Heart left ventricle (tissue), 16 donors: ENCODE measurements at regions not wholly inside any gene's neighbourhood (a gene's known extent, or its start where the extent isn't known, plus 50 kb on each side); places are given as distances from the start of the nearest gene placed in this dataset.

Experiments used
- ATAC-seq, 4 donors: fragments of 200-7000 bp; cut with Tn5 transposase; one replicate each; pipeline ENCODE4 v1.9.1; 2020 to 2022; ENCODE audit warnings: moderate library complexity in 4 of 4, mild to moderate bottlenecking in 3 of 4, moderate number of reproducible peaks in 1 of 4
- DNase-seq, 5 donors: peaks; one replicate each; pipeline ENCODE4 v3.0.0-alpha.2; 2020
- H3K27ac ChIP-seq, 12 donors: fragments of 200-600 bp; sonication (generic) in 4 of 12; one replicate each; pipeline versions ENCODE4 v1.5.0 to v1.8.0; 2016 to 2022; ENCODE audit warnings: mild to moderate bottlenecking in 2 of 12
- H3K27me3 ChIP-seq, 9 donors: fragments of 200-600 bp; sonication (generic) in 2 of 9; one replicate each; pipeline versions ENCODE4 v1.5.1 to v1.8.0; 2016 to 2022; ENCODE audit warnings: mild to moderate bottlenecking in 3 of 9
- H3K36me3 ChIP-seq, 9 donors: fragments of 200-600 bp; sonication (generic) in 2 of 9; one replicate each; pipeline versions ENCODE4 v1.5.0 to v1.8.0; 2018 to 2022; ENCODE audit warnings: mild to moderate bottlenecking in 2 of 9
- H3K4me1 ChIP-seq, 12 donors: fragments of 200-600 bp; sonication (generic) in 4 of 12; one replicate each; pipeline versions ENCODE4 v1.5.0 to v1.8.0; 2016 to 2022; ENCODE audit warnings: mild to moderate bottlenecking in 3 of 12
- H3K4me3 ChIP-seq, 12 donors: fragments of 200-600 bp; sonication (generic) in 4 of 12; one replicate each; pipeline versions ENCODE4 v1.5.0 to v1.8.0; 2017 to 2022; ENCODE audit warnings: mild to moderate bottlenecking in 9 of 12, moderate library complexity in 4 of 12
- H3K9me3 ChIP-seq, 12 donors: fragments of 200-600 bp; sonication (generic) in 4 of 12; one replicate each; pipeline versions ENCODE4 v1.5.0 to v1.8.0; 2016 to 2022; ENCODE audit warnings: mild to moderate bottlenecking in 1 of 12
- CTCF ChIP-seq, 12 donors: fragments of 200-600 bp; sonication (generic) in 4 of 12; IDR thresholded peaks; one replicate each; pipeline versions ENCODE4 v1.5.0 to v1.8.0; 2018 to 2022; ENCODE audit warnings: antibody characterized with exemption in 12 of 12, mild to moderate bottlenecking in 5 of 12
- POLR2A ChIP-seq, 2 donors: fragments of 450-650 bp; IDR thresholded peaks; one replicate each; pipeline ENCODE4 v1.6.1; 2017; ENCODE audit warnings: antibody characterized with exemption in 2 of 2, mild to moderate bottlenecking in 2 of 2, moderate library complexity in 2 of 2
- WGBS, 4 donors: extraction: QIAGEN DNeasy Blood & Tissue Kit in 2 of 4; methylation state at CpG; one replicate each; pipeline versions ENCODE4 v1.1.5 to v1.1.7; 2013 to 2018; 5-methylcytosine and 5-hydroxymethylcytosine counted together
- intact Hi-C, 10 donors: fragments of 100-400 bp; cut with DNase I; formaldehyde crosslinking; loops; one replicate each; pipeline versions ENCODE4 v1.11.1 to v1.14.2; 2022
- donor health status: ischemic (EF 13 %, LVEDD 7.1; RV severe dilation, severe dysfunction).
- donor health status: healthy with polysubstance abuse.
- donor health status: DM: no; HTN: yes; CAD: no.
- donor health status: DM: no; HTN: no; CAD: no.
- donor health status: ischemic (EF 25% LVEDD 6.9; RV normal size, moderate dysfunction).
- donor health status: ischemic (EF 25% LVEDD 5.7; RV mildly dilated, moderate dysfunction).
- donor health status: healthy.
- donor health status: DM: yes; HTN: yes; CAD: no.
- donor health status: ischemic (EF 35%, LVEDD 5.7; RV mildly dilated, moderate dysfunction).
- donor health status: nonischemic (EF 11% LVEDD 7.7; RV severe dilation, severe dysfunction).
- donor health status: DM: yes; HTN: yes; CAD: no.
- donor health status: PGD.
- donor health status: ischemic (EF 29% LVEDD 5.4; RV normal size, mild dysfunction).
- donor health status: nonischemic (EF 23%, LVEDD 6.1; RV moderate dilation, normal function).

GRCh38 chr1:34656731-34657130 is 98.1 kb upstream of the GJB5 start:
- 58 to 68% (median 64%) methylated on average over 8 of the region's 8 CpGs for WGBS, 4 donors

GRCh38 chr1:34657266-34657665 is 97.6 kb upstream of the GJB5 start:
- Histone ChIP-seq H3K4me1 (no peaks in the 10 kb centered on the region), H3K9me3 (no peaks in the 10 kb centered on the region), H3K36me3 (no peaks in the 10 kb centered on the region), H3K4me3 (no peak overlapping the region), H3K27me3 (peaks cover 0 to 21% (median 0%) of the 10 kb centered on the region in 9 donors), H3K27ac (no peak overlapping the region)
- ATAC-seq (no peak), DNase-seq (no peak)
- intact Hi-C loops: no loop called here
- TF ChIP-seq CTCF (IDR thresholded peaks at IDR 0.05) (no peak), POLR2A (IDR thresholded peaks at IDR 0.05) (no peak)

More at GRCh38 chr1:34656731-34657130, 98.1 kb upstream of the GJB5 start:
- Histone ChIP-seq H3K9me3 (no peaks in the 10 kb centered on the region), H3K27me3 (peaks cover 0 to 24% (median 1%) of the 10 kb centered on the region in 9 donors), H3K4me1 (no peaks in the 10 kb centered on the region), H3K36me3 (no peaks in the 10 kb centered on the region), H3K4me3 (no peak overlapping the region), H3K27ac (no peak overlapping the region)
- ATAC-seq (no peak), DNase-seq (no peak)
- TF ChIP-seq CTCF (IDR thresholded peaks at IDR 0.05) (no peak), POLR2A (IDR thresholded peaks at IDR 0.05) (no peak)
- intact Hi-C loops: no loop called here

GRCh38 chr1:34657849-34658248 is 97.0 kb upstream of the GJB5 start:
- WGBS, 4 donors: 79 to 95% (median 91%) methylated on average over 2 of the region's 2 CpGs
- Histone ChIP-seq H3K27ac (no peak overlapping the region), H3K4me1 (peaks cover 0 to 3% (median 0%) of the 10 kb centered on the region in 12 donors), H3K9me3 (no peaks in the 10 kb centered on the region), H3K36me3 (no peaks in the 10 kb centered on the region), H3K27me3 (peaks cover 0 to 16% (median 0%) of the 10 kb centered on the region in 9 donors), H3K4me3 (no peak overlapping the region)
- intact Hi-C loops: no loop called here
- DNase-seq (no peak), ATAC-seq (no peak)
- TF ChIP-seq CTCF (IDR thresholded peaks at IDR 0.05): no peak
- TF ChIP-seq POLR2A (IDR thresholded peaks at IDR 0.05): no peak

GRCh38 chr1:34663031-34663430 is 91.8 kb upstream of the GJB5 start:
- Histone ChIP-seq H3K4me1 (peaks cover 0 to 4% (median 0%) of the 10 kb centered on the region in 12 donors), H3K9me3 (no peaks in the 10 kb centered on the region), H3K36me3 (no peaks in the 10 kb centered on the region), H3K27ac (no peak overlapping the region), H3K27me3 (peaks cover 0 to 7% (median 0%) of the 10 kb centered on the region in 9 donors), H3K4me3 (no peak overlapping the region)
- DNase-seq: no peak
- TF ChIP-seq CTCF (IDR thresholded peaks at IDR 0.05): no peak
- intact Hi-C loops: loop anchor here in 1 of 10 donors (5.0 kb wide), 1 partner anchor 1761 kb away; the partner anchor contains the start of gene TMEM54
- ATAC-seq: no peak
